ENCODE measurements at regions not wholly inside any gene's neighbourhood (a gene's known extent, or its start where the extent isn't known, plus 50 kb on each side); places are given as distances from the start of the nearest gene placed in this dataset.

GRCh38 chr9:96029722-96030530 is 154.4 kb downstream of the ERCC6L2 start:
- peaks cover 29% of the 10 kb centered on the region for H3K4me1 ChIP-seq
- intact Hi-C loops (cut with DNase I) = no loop called here
- DNase-seq (no peak), ATAC-seq (no peak)
- TF ChIP-seq POLR2A (IDR thresholded peaks at IDR 0.05) (no peak), CTCF (IDR thresholded peaks at IDR 0.05) (no peak)
- H3K27ac ChIP-seq = no peak overlapping the region
- H3K36me3 ChIP-seq (replicated peaks in 1 of 2; ENCODE audit: insufficient read depth in 1 of 2, low read depth in 2 of 2) = no peaks in the 10 kb centered on the region
- H3K4me3 ChIP-seq = no peak overlapping the region
- no peaks in the 10 kb centered on the region for H3K9me3 ChIP-seq
- H3K27me3 ChIP-seq = no peaks in the 10 kb centered on the region
- WGBS, 2 donors = 92 to 94% methylated on average over 19 of the region's 19 CpGs

DNA sequence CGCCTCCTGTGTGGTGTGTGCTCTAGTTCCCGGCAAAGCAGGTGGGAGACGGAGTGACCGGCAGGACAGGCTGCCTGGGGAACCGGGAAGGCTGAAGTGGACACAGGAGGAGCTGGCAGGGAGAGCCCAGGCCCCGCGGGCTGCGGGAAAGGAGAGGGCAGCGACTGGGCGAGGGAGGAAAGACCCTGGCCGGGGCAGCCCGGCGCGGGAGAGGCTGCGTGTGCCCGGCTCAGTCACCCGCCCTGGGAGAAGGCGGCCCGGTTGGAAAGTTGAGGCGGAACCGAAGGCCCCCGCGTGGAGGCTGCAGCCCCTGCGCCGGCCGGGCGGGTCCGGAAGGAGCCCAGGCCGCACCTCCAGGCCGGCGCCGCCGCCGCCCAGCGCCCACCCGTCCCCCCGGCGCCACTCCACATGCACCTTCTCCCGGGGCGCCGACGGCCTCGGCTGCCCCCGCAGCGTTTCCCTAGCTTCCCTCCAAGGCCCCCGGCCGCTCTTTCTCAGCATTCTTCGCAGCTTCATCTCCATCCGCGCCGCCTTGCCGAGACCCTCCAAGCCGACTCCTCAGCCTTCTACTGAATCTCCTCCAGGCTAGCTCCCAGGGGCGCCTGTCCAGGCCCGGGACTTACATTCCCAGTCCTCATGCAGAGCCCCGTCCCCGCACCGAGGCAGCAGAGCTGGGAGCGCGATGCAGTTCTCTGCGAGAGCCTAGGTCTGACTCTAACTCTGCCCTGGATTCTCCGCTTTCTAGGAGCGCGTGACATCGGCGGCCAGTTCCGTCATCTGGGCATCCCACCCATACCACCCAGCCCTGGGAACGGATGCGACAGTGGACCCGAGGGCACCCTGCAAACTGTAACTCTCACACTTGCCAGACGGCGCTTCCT is 152.0 kb downstream of the ERCC6L2 start:
- Histone ChIP-seq H3K4me1 (peaks cover 29% of the 10 kb centered on the region), H3K4me3 (no peak overlapping the region), H3K27me3 (no peaks in the 10 kb centered on the region), H3K36me3 (replicated peaks in 1 of 2; ENCODE audit: insufficient read depth in 1 of 2, low read depth in 2 of 2) (no peaks in the 10 kb centered on the region), H3K9me3 (no peaks in the 10 kb centered on the region), H3K27ac (no peak overlapping the region)
- TF ChIP-seq CTCF (IDR thresholded peaks at IDR 0.05) (no peak), POLR2A (IDR thresholded peaks at IDR 0.05) (no peak)
- peak in 1 of 4 donors; percentile 15 for DNase-seq
- intact Hi-C loops (cut with DNase I) = no loop called here
- peak; percentile 22 for ATAC-seq
- 41 to 68% methylated on average over 36 to 67 of the region's 72 CpGs for WGBS, 2 donors

DNA sequence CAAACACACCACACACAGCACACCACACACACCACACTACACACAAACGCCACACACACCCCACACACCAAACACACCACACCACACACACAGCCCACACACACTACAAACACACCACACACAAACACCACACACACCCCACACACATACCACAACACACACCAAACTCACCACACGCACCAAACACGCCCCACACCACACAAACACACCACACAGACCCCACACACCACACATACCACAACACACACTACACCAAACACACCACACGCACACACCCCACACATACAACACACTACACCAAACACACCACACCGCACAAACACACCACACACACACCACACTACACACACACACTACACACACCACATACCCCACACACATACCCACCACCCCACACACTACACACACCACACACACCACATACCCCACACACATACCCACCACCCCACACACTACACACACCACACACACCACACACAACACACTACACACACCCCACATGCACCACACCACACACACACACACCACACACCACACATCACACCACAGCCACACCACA is 151.2 kb downstream of the ERCC6L2 start:
- WGBS, 2 donors = 88 to 97% methylated on average over 5 of the region's 5 CpGs
- TF ChIP-seq CTCF (IDR thresholded peaks at IDR 0.05) (no peak), POLR2A (IDR thresholded peaks at IDR 0.05) (no peak)
- intact Hi-C loops (cut with DNase I) = no loop called here
- Histone ChIP-seq H3K4me3 (no peak overlapping the region), H3K27me3 (no peaks in the 10 kb centered on the region), H3K9me3 (no peaks in the 10 kb centered on the region), H3K4me1 (peaks cover 29% of the 10 kb centered on the region), H3K27ac (no peak overlapping the region), H3K36me3 (replicated peaks in 1 of 2; ENCODE audit: insufficient read depth in 1 of 2, low read depth in 2 of 2) (no peaks in the 10 kb centered on the region)
- no peak for ATAC-seq
- DNase-seq = no peak

GRCh38 chr9:96025995-96026602 is 150.6 kb downstream of the ERCC6L2 start:
- ATAC-seq (no peak), DNase-seq (no peak)

More at GRCh38 chr9:96025995-96026602, 150.6 kb downstream of the ERCC6L2 start:
- 83 to 86% methylated on average over 26 to 35 of the region's 36 CpGs for WGBS, 2 donors
- no peaks in the 10 kb centered on the region for H3K9me3 ChIP-seq
- H3K27me3 ChIP-seq = peaks cover 0 to 3% of the 10 kb centered on the region in 2 donors
- no peak overlapping the region for H3K27ac ChIP-seq
- TF ChIP-seq CTCF (IDR thresholded peaks at IDR 0.05) = no peak
- TF ChIP-seq POLR2A (IDR thresholded peaks at IDR 0.05) = no peak
- peaks cover 27% of the 10 kb centered on the region for H3K4me1 ChIP-seq
- no peak overlapping the region for H3K4me3 ChIP-seq
- intact Hi-C loops (cut with DNase I) = no loop called here
- no peaks in the 10 kb centered on the region for H3K36me3 ChIP-seq (replicated peaks in 1 of 2; ENCODE audit: insufficient read depth in 1 of 2, low read depth in 2 of 2)

Measured in body of pancreas (tissue), 4 donors.